ENCODE measurements at regions not wholly inside any gene's neighbourhood (a gene's known extent, or its start where the extent isn't known, plus 50 kb on each side); places are given as distances from the start of the nearest gene placed in this dataset.

GRCh38 chr17:79146562-79146961 is 71.9 kb downstream of the ENGASE start:
- H3K4me3 ChIP-seq, result no peak overlapping the region
- WGBS (ENCODE audit: insufficient coverage, low coverage, low lambda C conversion rate, missing lambda C conversion rate), result 37% methylated on average over 2 of the region's 5 CpGs
- TF ChIP-seq POLR2A (IDR thresholded peaks at IDR 0.05) (no peak), CTCF (IDR thresholded peaks at IDR 0.05) (no peak)
- H3K36me3 ChIP-seq, result no peaks in the 10 kb centered on the region
- H3K9me3 ChIP-seq, result no peaks in the 10 kb centered on the region
- intact Hi-C loops (cut with DNase I), result no loop called here
- ATAC-seq, result no peak
- H3K27me3 ChIP-seq, result no peaks in the 10 kb centered on the region
- H3K4me1 ChIP-seq, result no peaks in the 10 kb centered on the region
- DNase-seq, result no peak
- H3K27ac ChIP-seq, result no peak overlapping the region

DNA sequence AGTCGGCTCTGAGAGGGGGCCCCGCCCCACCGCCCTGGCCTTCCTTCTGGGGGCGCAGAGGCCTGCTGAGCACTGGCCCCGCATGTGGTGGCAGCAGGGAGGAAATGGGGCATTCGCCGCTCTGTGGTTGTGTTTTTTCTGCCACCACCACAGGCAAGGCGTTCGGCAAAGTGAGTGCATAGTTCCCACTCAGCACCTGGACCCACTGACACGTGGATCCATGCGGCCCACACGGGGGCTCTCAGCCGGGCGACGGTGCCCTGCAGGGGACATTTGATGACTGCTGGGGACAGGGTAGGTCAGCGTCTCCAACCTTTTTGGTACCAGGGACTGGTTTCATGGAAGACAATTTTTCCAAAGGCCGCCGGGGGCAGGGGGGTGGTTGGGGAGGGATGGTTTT is 70.9 kb downstream of the ENGASE start:
- DNase-seq, result no peak
- intact Hi-C loops (cut with DNase I), result no loop called here
- Histone ChIP-seq H3K27me3 (no peaks in the 10 kb centered on the region), H3K36me3 (no peaks in the 10 kb centered on the region), H3K27ac (no peak overlapping the region), H3K9me3 (no peaks in the 10 kb centered on the region), H3K4me1 (no peaks in the 10 kb centered on the region), H3K4me3 (no peak overlapping the region)
- TF ChIP-seq CTCF (IDR thresholded peaks at IDR 0.05) (no peak), POLR2A (IDR thresholded peaks at IDR 0.05) (no peak)
- WGBS (ENCODE audit: insufficient coverage, low coverage, low lambda C conversion rate, missing lambda C conversion rate), result 40% methylated on average over 3 of the region's 18 CpGs
- no peak for ATAC-seq

- intact Hi-C loops (cut with DNase I), result no loop called here
- no peaks in the 10 kb centered on the region for H3K9me3 ChIP-seq
- H3K36me3 ChIP-seq, result no peaks in the 10 kb centered on the region
- no peaks in the 10 kb centered on the region for H3K4me1 ChIP-seq
- TF ChIP-seq POLR2A (IDR thresholded peaks at IDR 0.05) (no peak), CTCF (IDR thresholded peaks at IDR 0.05) (no peak)
- ATAC-seq, result no peak
- no peaks in the 10 kb centered on the region for H3K27me3 ChIP-seq
- H3K27ac ChIP-seq, result no peak overlapping the region
- no peak for DNase-seq
- 39% methylated on average over 5 of the region's 12 CpGs for WGBS (ENCODE audit: insufficient coverage, low coverage, low lambda C conversion rate, missing lambda C conversion rate)
- H3K4me3 ChIP-seq, result no peak overlapping the region
These were observed 69.5 kb downstream of the ENGASE start for GRCh38 chr17:79144133-79144532.

DNA sequence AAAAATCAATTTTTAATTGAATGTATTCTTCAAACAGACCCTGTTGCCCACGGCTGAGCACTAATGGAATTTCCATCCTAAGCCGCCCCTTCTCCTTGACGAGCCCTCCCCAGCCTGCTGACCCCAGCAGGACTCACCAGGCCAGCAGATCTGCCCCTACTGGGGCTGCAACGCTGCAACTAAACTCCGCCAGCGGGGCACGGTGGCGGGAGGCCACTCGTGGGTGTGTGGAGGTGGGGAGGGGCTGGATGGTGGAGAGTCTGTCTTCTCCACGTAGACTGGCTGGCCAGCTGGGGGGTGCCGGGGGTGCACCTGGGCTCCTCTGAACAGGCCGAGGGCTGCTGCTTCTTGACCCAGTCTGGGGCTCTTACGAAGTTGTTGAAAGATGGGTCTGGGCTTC is 67.8 kb downstream of the ENGASE start:
- intact Hi-C loops (cut with DNase I), result no loop called here
- Histone ChIP-seq H3K4me1 (no peaks in the 10 kb centered on the region), H3K27me3 (no peaks in the 10 kb centered on the region), H3K36me3 (no peaks in the 10 kb centered on the region), H3K4me3 (no peak overlapping the region), H3K27ac (no peak overlapping the region), H3K9me3 (no peaks in the 10 kb centered on the region)
- 20% methylated on average over 9 of the region's 13 CpGs for WGBS (ENCODE audit: insufficient coverage, low coverage, low lambda C conversion rate, missing lambda C conversion rate)
- DNase-seq, result no peak
- TF ChIP-seq POLR2A (IDR thresholded peaks at IDR 0.05), result no peak
- no peak for TF ChIP-seq CTCF (IDR thresholded peaks at IDR 0.05)
- ATAC-seq, result no peak
